ENCODE measurements at regions not wholly inside any gene's neighbourhood (a gene's known extent, or its start where the extent isn't known, plus 50 kb on each side); places are given as distances from the start of the nearest gene placed in this dataset.

- H3K9me2 ChIP-seq (ENCODE audit: insufficient read depth) = no peaks in the 10 kb centered on the region
- H3K4me3 ChIP-seq = no peak overlapping the region
- no peaks in the 10 kb centered on the region for H3K79me2 ChIP-seq (ENCODE audit: low read depth)
- intact Hi-C loops (cut with micrococcal nuclease; ENCODE audit: unreplicated experiment) = loop anchor here (5.0 kb wide), 1 partner anchor 109 kb away; the partner anchor contains the start of gene E2F3
- no peaks in the 10 kb centered on the region for H4K20me1 ChIP-seq (ENCODE audit: insufficient read depth)
- no peaks in the 10 kb centered on the region for H3F3A ChIP-seq (ENCODE audit: insufficient read depth, low read depth)
- TF ChIP-seq EZH2 (IDR thresholded peaks at IDR 0.05; ENCODE audit: low read depth) = no peak
- no peaks in the 10 kb centered on the region for H3K27me3 ChIP-seq (ENCODE audit: insufficient read depth, low read depth)
- no peaks in the 10 kb centered on the region for H3K36me3 ChIP-seq (ENCODE audit: low read depth)
- DNase-seq = no peak
- no peak overlapping the region for H2AFZ ChIP-seq
- H3K27ac ChIP-seq = no peak overlapping the region
- ChIA-PET CTCF (no interaction called here), POLR2A (ENCODE audit: unreplicated experiment) (no interaction called here)
- BruUV-seq (replicated peaks) = no TSS peak
- no peak overlapping the region for H3K4me2 ChIP-seq
- H3K4me1 ChIP-seq (replicated peaks; ENCODE audit: insufficient read depth) = no peaks in the 10 kb centered on the region
- H3K9me3 ChIP-seq (ENCODE audit: insufficient read depth, low read depth) = no peaks in the 10 kb centered on the region
Observed at GRCh38 chr6:20292905-20293304, 80.6 kb upstream of the MBOAT1 start.

GRCh38 chr6:20301256-20301655, 89.0 kb upstream of the MBOAT1 start:
- TF ChIP-seq EZH2 (IDR thresholded peaks at IDR 0.05; ENCODE audit: low read depth) = no peak
- TF ChIP-seq CTCF (conservative IDR thresholded peaks at IDR 0.05) = no peak
- H3K9me3 ChIP-seq (ENCODE audit: insufficient read depth, low read depth) = no peaks in the 10 kb centered on the region
- H3K4me2 ChIP-seq = no peak overlapping the region
- DNase-seq = no peak
- no peaks in the 10 kb centered on the region for H3K36me3 ChIP-seq (ENCODE audit: low read depth)
- H3K4me1 ChIP-seq (replicated peaks; ENCODE audit: insufficient read depth) = no peaks in the 10 kb centered on the region
- H3F3A ChIP-seq (ENCODE audit: insufficient read depth, low read depth) = no peaks in the 10 kb centered on the region
- H3K4me3 ChIP-seq = no peak overlapping the region
- H3K27me3 ChIP-seq (ENCODE audit: insufficient read depth, low read depth) = no peaks in the 10 kb centered on the region
- ChIA-PET POLR2A (ENCODE audit: unreplicated experiment) (no interaction called here), CTCF (no interaction called here)
- intact Hi-C loops (cut with micrococcal nuclease; ENCODE audit: unreplicated experiment) = no loop called here
- no peak overlapping the region for H3K27ac ChIP-seq
- no peaks in the 10 kb centered on the region for H3K79me2 ChIP-seq (ENCODE audit: low read depth)
- no peaks in the 10 kb centered on the region for H3K9me2 ChIP-seq (ENCODE audit: insufficient read depth)
- no TSS peak for BruUV-seq (replicated peaks)
- no peak overlapping the region for H2AFZ ChIP-seq
- H4K20me1 ChIP-seq (ENCODE audit: insufficient read depth) = no peaks in the 10 kb centered on the region

GRCh38 chr6:20302168-20302567, 89.9 kb upstream of the MBOAT1 start:
- Histone ChIP-seq H3F3A (ENCODE audit: insufficient read depth, low read depth) (no peaks in the 10 kb centered on the region), H2AFZ (no peak overlapping the region), H3K9me3 (ENCODE audit: insufficient read depth, low read depth) (no peaks in the 10 kb centered on the region), H4K20me1 (ENCODE audit: insufficient read depth) (no peaks in the 10 kb centered on the region), H3K9me2 (ENCODE audit: insufficient read depth) (no peaks in the 10 kb centered on the region), H3K4me3 (no peak overlapping the region), H3K27ac (no peak overlapping the region), H3K4me1 (replicated peaks; ENCODE audit: insufficient read depth) (no peaks in the 10 kb centered on the region), H3K79me2 (ENCODE audit: low read depth) (no peaks in the 10 kb centered on the region), H3K4me2 (no peak overlapping the region), H3K27me3 (ENCODE audit: insufficient read depth, low read depth) (no peaks in the 10 kb centered on the region), H3K36me3 (ENCODE audit: low read depth) (no peaks in the 10 kb centered on the region)
- POLR2A ChIA-PET (ENCODE audit: unreplicated experiment) = no interaction called here
- CTCF ChIA-PET = no interaction called here
- TF ChIP-seq CTCF (conservative IDR thresholded peaks at IDR 0.05) = no peak
- no peak for TF ChIP-seq EZH2 (IDR thresholded peaks at IDR 0.05; ENCODE audit: low read depth)
- no peak for DNase-seq
- intact Hi-C loops (cut with micrococcal nuclease; ENCODE audit: unreplicated experiment) = no loop called here
- BruUV-seq (replicated peaks) = no TSS peak

- POLR2A ChIA-PET (ENCODE audit: unreplicated experiment) = no interaction called here
- CTCF ChIA-PET = no interaction called here
- no TSS peak for BruUV-seq (replicated peaks)
- no peaks in the 10 kb centered on the region for H3F3A ChIP-seq (ENCODE audit: insufficient read depth, low read depth)
- no peaks in the 10 kb centered on the region for H3K4me1 ChIP-seq (replicated peaks; ENCODE audit: insufficient read depth)
- intact Hi-C loops (cut with micrococcal nuclease; ENCODE audit: unreplicated experiment) = no loop called here
- no peak overlapping the region for H3K4me2 ChIP-seq
- H3K36me3 ChIP-seq (ENCODE audit: low read depth) = no peaks in the 10 kb centered on the region
- H3K9me3 ChIP-seq (ENCODE audit: insufficient read depth, low read depth) = no peaks in the 10 kb centered on the region
- no peaks in the 10 kb centered on the region for H3K79me2 ChIP-seq (ENCODE audit: low read depth)
- H2AFZ ChIP-seq = no peak overlapping the region
- H3K27me3 ChIP-seq (ENCODE audit: insufficient read depth, low read depth) = no peaks in the 10 kb centered on the region
- H3K4me3 ChIP-seq = no peak overlapping the region
- no peak overlapping the region for H3K27ac ChIP-seq
- DNase-seq = no peak
- TF ChIP-seq CTCF (conservative IDR thresholded peaks at IDR 0.05) (no peak), EZH2 (IDR thresholded peaks at IDR 0.05; ENCODE audit: low read depth) (no peak)
- H4K20me1 ChIP-seq (ENCODE audit: insufficient read depth) = no peaks in the 10 kb centered on the region
- no peaks in the 10 kb centered on the region for H3K9me2 ChIP-seq (ENCODE audit: insufficient read depth)
Observed at GRCh38 chr6:20302702-20303251, 90.5 kb upstream of the MBOAT1 start.
